Lower lobe of right lung (tissue), 2 donors: ENCODE measurements at regions not wholly inside any gene's neighbourhood (a gene's known extent, or its start where the extent isn't known, plus 50 kb on each side); places are given as distances from the start of the nearest gene placed in this dataset.

Experiments used
- ATAC-seq, 2 donors: fragments of 200-7000 bp; cut with Tn5 transposase; one replicate each; pipeline ENCODE4 v1.9.1; 2020 to 2022; ENCODE audit warnings: mild to moderate bottlenecking in 2 of 2, moderate library complexity in 2 of 2
- DNase-seq: peaks from one replicate; pipeline ENCODE4 v3.0.0-alpha.2; 2020
- H3K27ac ChIP-seq: fragments of 200-600 bp; one replicate; pipeline ENCODE4 v1.8.0; 2022
- H3K27me3 ChIP-seq: fragments of 200-600 bp; one replicate; pipeline ENCODE4 v1.8.0; 2022; ENCODE audit warnings: low read depth
- H3K36me3 ChIP-seq: fragments of 200-600 bp; one replicate; pipeline ENCODE4 v1.8.0; 2022; ENCODE audit warnings: mild to moderate bottlenecking
- H3K4me1 ChIP-seq: fragments of 200-600 bp; one replicate; pipeline ENCODE4 v1.8.0; 2022
- H3K4me3 ChIP-seq: fragments of 200-600 bp; one replicate; pipeline ENCODE4 v1.8.0; 2022; ENCODE audit warnings: mild to moderate bottlenecking
- H3K9me3 ChIP-seq: fragments of 200-600 bp; one replicate; pipeline ENCODE4 v1.8.0; 2022
- intact Hi-C: fragments of 100-400 bp; cut with DNase I; formaldehyde crosslinking; loops from one replicate; pipeline ENCODE4 v1.11.0; 2022
- TF ChIP-seq, protein P1 (sequence below): fragments of 200-600 bp; IDR thresholded peaks from one replicate; pipeline ENCODE4 v1.8.0; 2022; ENCODE audit warnings: antibody characterized with exemption, mild to moderate bottlenecking
- donor health status: DM: no; HTN: yes; CAD: no; lungs with severe emphysema.

DNA sequence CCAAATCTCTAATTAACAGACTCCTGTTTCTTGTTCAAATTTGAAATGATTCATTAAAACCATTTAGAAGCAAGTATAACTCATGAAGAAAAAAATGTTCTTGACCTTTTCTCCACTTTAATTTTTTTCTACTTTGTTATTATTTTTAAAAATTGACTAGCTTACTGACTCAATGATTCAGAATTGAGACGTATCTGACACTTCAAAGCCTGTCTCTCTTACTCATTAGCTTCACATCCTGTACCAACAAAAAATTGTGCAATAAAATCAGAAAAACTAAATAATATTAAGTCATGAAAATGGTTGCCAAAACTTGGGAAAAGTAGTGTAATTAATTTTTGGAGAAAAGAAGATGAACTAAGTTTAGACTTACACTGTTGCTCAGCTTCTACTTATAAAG lies 331.2 kb downstream of the SLC16A7 start:
- Histone ChIP-seq H3K4me3 (no peak overlapping the region), H3K36me3 (no peaks in the 10 kb centered on the region), H3K4me1 (no peaks in the 10 kb centered on the region), H3K9me3 (no peaks in the 10 kb centered on the region), H3K27ac (no peak overlapping the region), H3K27me3 (no peaks in the 10 kb centered on the region)
- TF ChIP-seq, protein P1, sequence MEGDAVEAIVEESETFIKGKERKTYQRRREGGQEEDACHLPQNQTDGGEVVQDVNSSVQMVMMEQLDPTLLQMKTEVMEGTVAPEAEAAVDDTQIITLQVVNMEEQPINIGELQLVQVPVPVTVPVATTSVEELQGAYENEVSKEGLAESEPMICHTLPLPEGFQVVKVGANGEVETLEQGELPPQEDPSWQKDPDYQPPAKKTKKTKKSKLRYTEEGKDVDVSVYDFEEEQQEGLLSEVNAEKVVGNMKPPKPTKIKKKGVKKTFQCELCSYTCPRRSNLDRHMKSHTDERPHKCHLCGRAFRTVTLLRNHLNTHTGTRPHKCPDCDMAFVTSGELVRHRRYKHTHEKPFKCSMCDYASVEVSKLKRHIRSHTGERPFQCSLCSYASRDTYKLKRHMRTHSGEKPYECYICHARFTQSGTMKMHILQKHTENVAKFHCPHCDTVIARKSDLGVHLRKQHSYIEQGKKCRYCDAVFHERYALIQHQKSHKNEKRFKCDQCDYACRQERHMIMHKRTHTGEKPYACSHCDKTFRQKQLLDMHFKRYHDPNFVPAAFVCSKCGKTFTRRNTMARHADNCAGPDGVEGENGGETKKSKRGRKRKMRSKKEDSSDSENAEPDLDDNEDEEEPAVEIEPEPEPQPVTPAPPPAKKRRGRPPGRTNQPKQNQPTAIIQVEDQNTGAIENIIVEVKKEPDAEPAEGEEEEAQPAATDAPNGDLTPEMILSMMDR = no peak
- intact Hi-C loops = no loop called here
- ATAC-seq (no peak), DNase-seq (no peak)

DNA sequence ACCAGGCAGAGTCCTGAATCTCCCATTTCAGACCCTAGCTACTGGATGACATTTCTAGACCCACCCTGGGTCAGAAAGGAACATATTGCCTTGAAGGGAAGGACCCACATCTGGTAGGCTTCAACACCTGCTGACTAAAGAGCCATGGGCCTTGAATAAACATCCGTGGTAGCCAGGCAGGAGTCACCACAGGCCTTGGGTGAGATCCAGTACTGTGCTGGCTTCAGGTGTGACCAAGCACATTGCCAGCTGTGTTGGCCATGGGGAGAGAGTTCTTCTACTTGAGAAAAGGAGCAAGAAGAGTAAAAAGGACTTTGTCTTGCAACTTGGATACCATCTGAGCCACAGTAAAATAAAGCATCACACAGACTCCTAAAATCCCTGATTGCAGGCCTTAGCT lies 332.6 kb downstream of the SLC16A7 start:
- Histone ChIP-seq H3K27ac (no peak overlapping the region), H3K9me3 (no peaks in the 10 kb centered on the region), H3K27me3 (no peaks in the 10 kb centered on the region), H3K4me3 (no peak overlapping the region), H3K4me1 (no peaks in the 10 kb centered on the region), H3K36me3 (no peaks in the 10 kb centered on the region)
- TF ChIP-seq, protein P1 = no peak
- intact Hi-C loops = no loop called here
- ATAC-seq (no peak), DNase-seq (no peak)

DNA sequence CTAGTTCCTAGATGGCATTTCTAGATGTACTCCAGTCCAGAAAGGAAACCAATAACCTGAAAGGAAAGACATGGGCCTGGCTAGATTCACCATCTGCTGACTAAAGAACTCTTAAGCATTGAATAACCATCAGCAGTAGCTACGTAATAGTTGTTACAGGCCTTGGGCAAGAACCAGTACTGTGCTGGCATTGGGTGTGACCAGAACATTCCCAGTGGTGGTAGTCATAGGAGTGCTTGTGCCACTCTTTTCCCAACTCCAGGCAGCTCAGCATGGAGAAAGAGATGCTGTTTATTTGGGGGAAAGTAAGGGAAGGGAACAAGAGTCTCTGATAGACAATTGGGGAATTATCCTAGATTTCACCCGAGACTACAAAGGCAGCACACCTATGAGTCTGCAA lies 333.3 kb downstream of the SLC16A7 start:
- ATAC-seq = peak in 1 of 2 donors; percentile 21

DNA sequence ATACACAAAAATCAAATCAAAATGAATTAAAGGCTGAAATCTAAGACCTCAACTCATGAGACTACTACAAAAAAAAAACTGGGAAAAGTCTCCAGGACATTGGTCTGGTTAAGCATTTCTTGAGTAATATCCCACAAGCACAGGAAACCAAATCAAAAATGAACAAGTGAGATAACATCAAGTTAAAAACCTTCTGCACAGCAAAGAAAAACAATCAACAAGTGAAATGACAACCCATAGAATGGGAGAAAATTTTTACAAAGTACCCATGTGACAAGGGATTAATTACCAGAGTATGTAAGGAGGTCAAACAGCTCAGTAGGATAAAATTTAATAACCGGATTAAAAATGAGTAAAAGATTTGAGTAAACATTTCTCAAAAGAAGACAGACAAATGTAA lies 338.7 kb downstream of the SLC16A7 start:
- DNase-seq = no peak
- Histone ChIP-seq H3K4me1 (no peaks in the 10 kb centered on the region), H3K27ac (no peak overlapping the region), H3K27me3 (no peaks in the 10 kb centered on the region), H3K9me3 (no peaks in the 10 kb centered on the region), H3K36me3 (no peaks in the 10 kb centered on the region), H3K4me3 (no peak overlapping the region)
- no peak for ATAC-seq
- intact Hi-C loops = no loop called here
- TF ChIP-seq, protein P1 = no peak

More for the DNA sequence above, 333.3 kb downstream of the SLC16A7 start:
- no peaks in the 10 kb centered on the region for H3K27me3 ChIP-seq
- H3K27ac ChIP-seq = no peak overlapping the region
- TF ChIP-seq, protein P1 = no peak
- intact Hi-C loops = no loop called here
- no peaks in the 10 kb centered on the region for H3K36me3 ChIP-seq
- DNase-seq = no peak
- no peaks in the 10 kb centered on the region for H3K4me1 ChIP-seq
- no peaks in the 10 kb centered on the region for H3K9me3 ChIP-seq
- H3K4me3 ChIP-seq = no peak overlapping the region

DNA sequence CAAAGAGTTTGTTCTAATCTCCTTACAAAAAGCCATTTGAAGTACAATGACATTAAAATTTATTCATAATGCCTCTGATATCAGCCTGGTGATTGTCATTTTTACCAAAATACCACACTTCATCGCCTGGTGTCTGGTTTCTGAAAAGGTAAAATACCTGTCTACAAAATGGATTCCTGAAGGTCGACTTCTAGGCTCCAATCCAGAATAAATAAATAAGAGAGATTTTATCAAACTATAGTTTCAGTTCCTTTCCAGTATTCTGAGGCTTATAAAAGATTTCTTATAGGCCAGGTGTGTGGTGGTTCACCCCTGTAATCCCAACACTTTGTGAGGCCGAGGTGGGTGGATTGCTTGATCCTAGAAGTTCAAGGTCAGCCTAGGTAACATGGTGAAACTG lies 340.7 kb downstream of the SLC16A7 start:
- Histone ChIP-seq H3K9me3 (no peaks in the 10 kb centered on the region), H3K4me1 (no peaks in the 10 kb centered on the region), H3K27me3 (no peaks in the 10 kb centered on the region), H3K36me3 (no peaks in the 10 kb centered on the region), H3K27ac (no peak overlapping the region), H3K4me3 (no peak overlapping the region)
- intact Hi-C loops = no loop called here
- ATAC-seq = no peak
- TF ChIP-seq, protein P1 = no peak
- DNase-seq = no peak

DNA sequence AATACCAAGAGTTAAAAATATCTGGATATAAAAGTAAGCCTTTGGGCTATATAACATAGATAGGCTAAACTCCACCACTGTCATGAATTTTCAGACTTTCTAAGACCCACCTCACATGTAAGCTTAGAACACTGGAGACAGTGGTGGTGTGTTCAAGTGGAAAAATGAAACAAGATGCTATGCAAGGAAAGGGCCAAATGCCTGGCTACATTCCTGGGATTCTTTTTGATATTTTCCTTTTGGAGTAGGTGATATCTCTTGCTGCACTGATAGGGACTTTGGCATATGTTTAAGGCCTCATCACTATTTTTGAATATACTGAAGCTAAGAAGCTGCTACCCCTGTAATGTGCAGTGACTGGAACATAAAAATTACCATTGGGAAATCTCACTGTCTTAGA lies 341.3 kb downstream of the SLC16A7 start:
- DNase-seq (no peak), ATAC-seq (no peak)
- no peaks in the 10 kb centered on the region for H3K27me3 ChIP-seq
- no peak overlapping the region for H3K27ac ChIP-seq
- no peaks in the 10 kb centered on the region for H3K9me3 ChIP-seq
- no peaks in the 10 kb centered on the region for H3K4me1 ChIP-seq
- TF ChIP-seq, protein P1 = no peak
- intact Hi-C loops = no loop called here
- no peak overlapping the region for H3K4me3 ChIP-seq
- no peaks in the 10 kb centered on the region for H3K36me3 ChIP-seq
